ENCODE measurements at regions not wholly inside any gene's neighbourhood (a gene's known extent, or its start where the extent isn't known, plus 50 kb on each side); places are given as distances from the start of the nearest gene placed in this dataset.

DNA sequence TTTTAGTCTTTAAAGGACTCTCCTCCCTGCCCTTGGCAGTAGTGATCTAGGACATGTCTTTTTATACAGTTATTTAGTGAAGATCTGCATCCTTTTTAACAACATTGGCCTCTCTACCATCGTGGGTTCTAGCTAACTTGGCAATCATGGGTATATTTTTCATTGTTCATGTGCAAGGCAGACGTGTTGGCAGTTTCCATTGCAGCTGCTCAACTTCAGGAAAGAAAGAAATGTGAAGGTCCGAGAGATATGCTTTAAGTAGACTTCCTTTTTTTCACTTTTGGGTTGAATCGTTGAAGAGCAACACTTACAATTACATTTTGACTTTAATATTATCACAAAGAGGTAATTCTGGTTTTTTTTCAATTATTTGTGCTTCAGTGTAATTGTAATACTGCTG, 172.6 kb downstream of the SATB1 start:
- TF ChIP-seq, protein P1, sequence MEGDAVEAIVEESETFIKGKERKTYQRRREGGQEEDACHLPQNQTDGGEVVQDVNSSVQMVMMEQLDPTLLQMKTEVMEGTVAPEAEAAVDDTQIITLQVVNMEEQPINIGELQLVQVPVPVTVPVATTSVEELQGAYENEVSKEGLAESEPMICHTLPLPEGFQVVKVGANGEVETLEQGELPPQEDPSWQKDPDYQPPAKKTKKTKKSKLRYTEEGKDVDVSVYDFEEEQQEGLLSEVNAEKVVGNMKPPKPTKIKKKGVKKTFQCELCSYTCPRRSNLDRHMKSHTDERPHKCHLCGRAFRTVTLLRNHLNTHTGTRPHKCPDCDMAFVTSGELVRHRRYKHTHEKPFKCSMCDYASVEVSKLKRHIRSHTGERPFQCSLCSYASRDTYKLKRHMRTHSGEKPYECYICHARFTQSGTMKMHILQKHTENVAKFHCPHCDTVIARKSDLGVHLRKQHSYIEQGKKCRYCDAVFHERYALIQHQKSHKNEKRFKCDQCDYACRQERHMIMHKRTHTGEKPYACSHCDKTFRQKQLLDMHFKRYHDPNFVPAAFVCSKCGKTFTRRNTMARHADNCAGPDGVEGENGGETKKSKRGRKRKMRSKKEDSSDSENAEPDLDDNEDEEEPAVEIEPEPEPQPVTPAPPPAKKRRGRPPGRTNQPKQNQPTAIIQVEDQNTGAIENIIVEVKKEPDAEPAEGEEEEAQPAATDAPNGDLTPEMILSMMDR (IDR thresholded peaks at IDR 0.05; ENCODE audit: unreplicated experiment), result no peak
- Mint-ChIP-seq H3K4me3 (ENCODE audit: low read depth) (no peak overlapping the region), H3K9me3 (ENCODE audit: low read depth) (no peaks in the 10 kb centered on the region), H3K27ac (no peak overlapping the region), H3K4me1 (ENCODE audit: low read depth) (peaks cover 6% of the 10 kb centered on the region), H3K36me3 (ENCODE audit: insufficient read depth) (no peaks in the 10 kb centered on the region), H3K27me3 (no peaks in the 10 kb centered on the region)
- no peak for DNase-seq (ENCODE audit: low spot score, unreplicated experiment)

DNA sequence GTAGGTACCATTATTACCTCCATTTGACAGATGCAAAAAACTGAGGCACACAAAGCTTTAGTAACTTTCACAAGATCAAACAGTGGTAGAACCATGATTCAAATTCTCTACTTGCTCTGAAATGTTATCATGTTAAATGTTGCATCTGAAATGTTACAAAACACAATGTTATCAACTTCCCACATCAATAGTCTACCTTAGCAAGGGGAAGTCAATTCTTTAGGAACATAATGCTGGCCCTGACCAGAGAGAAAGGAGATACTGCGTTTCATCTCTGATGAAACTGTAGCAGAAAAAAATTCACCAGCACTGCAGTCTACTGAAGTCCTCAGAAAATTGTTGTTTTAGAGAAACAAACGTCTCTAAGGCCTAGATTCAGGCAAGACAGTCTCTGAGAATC, 174.1 kb downstream of the SATB1 start:
- Mint-ChIP-seq H3K27ac (no peak overlapping the region), H3K4me3 (ENCODE audit: low read depth) (no peak overlapping the region), H3K27me3 (no peaks in the 10 kb centered on the region), H3K9me3 (ENCODE audit: low read depth) (no peaks in the 10 kb centered on the region), H3K4me1 (ENCODE audit: low read depth) (peaks cover 17% of the 10 kb centered on the region), H3K36me3 (ENCODE audit: insufficient read depth) (no peaks in the 10 kb centered on the region)
- DNase-seq (ENCODE audit: low spot score, unreplicated experiment), result no peak
- TF ChIP-seq, protein P1 (IDR thresholded peaks at IDR 0.05; ENCODE audit: unreplicated experiment), result no peak

DNA sequence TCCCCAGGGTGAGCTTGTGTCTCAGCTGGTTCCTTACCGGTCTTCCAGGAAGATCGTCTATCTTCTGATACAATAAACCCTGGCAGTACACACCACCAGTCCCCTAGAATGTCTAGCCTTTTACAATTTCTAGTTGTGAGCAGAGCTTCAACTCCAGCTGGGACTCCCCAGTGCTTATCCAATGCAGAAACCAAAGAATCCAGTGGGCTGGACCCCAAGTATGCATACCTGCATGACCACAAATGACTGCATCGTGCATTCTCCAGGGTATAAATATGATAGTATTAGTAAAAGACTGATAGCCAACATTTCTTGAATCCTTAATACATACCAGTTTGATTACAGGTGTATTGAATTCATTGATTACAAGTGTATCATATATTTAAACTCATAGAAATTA, 176.0 kb downstream of the SATB1 start:
- Mint-ChIP-seq H3K9me3 (ENCODE audit: low read depth) (no peaks in the 10 kb centered on the region), H3K36me3 (ENCODE audit: insufficient read depth) (no peaks in the 10 kb centered on the region), H3K27ac (no peak overlapping the region), H3K27me3 (no peaks in the 10 kb centered on the region), H3K4me3 (ENCODE audit: low read depth) (no peak overlapping the region), H3K4me1 (ENCODE audit: low read depth) (peaks cover 20% of the 10 kb centered on the region)
- DNase-seq (ENCODE audit: low spot score, unreplicated experiment), result no peak
- TF ChIP-seq, protein P1 (IDR thresholded peaks at IDR 0.05; ENCODE audit: unreplicated experiment), result no peak

DNA sequence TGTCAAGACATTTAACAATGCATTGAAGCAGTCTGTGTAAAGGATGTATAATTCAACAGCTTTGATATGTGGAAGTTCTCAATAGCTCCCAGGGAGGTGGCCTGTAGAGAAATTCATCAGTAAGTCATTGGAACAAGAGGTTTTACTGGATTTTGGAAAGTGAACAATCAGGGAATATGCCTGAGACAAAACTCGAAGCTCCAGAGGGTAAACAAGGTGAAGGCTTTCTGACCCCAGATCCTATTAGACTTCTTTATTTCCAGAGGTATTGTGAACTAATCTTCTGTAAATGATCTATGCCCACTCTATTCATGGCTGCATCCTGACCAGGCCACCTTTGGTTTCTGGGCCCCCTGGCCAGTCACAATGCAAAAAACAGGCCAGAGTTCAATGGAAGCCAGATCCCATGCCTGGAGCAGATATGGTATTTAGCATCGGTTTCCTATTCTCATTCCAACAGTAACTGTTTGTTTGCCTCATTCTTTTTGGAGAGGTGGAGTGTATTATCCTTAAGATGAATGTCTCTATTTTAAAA, 177.3 kb downstream of the SATB1 start:
- TF ChIP-seq, protein P1 (IDR thresholded peaks at IDR 0.05; ENCODE audit: unreplicated experiment), result no peak
- no peaks in the 10 kb centered on the region for H3K27me3 Mint-ChIP-seq
- H3K4me1 Mint-ChIP-seq (ENCODE audit: low read depth), result peaks cover 20% of the 10 kb centered on the region
- no peak for DNase-seq (ENCODE audit: low spot score, unreplicated experiment)
- H3K36me3 Mint-ChIP-seq (ENCODE audit: insufficient read depth), result no peaks in the 10 kb centered on the region
- peak overlapping the region; percentile 26 for H3K27ac Mint-ChIP-seq
- H3K4me3 Mint-ChIP-seq (ENCODE audit: low read depth), result no peak overlapping the region
- H3K9me3 Mint-ChIP-seq (ENCODE audit: low read depth), result no peaks in the 10 kb centered on the region

DNA sequence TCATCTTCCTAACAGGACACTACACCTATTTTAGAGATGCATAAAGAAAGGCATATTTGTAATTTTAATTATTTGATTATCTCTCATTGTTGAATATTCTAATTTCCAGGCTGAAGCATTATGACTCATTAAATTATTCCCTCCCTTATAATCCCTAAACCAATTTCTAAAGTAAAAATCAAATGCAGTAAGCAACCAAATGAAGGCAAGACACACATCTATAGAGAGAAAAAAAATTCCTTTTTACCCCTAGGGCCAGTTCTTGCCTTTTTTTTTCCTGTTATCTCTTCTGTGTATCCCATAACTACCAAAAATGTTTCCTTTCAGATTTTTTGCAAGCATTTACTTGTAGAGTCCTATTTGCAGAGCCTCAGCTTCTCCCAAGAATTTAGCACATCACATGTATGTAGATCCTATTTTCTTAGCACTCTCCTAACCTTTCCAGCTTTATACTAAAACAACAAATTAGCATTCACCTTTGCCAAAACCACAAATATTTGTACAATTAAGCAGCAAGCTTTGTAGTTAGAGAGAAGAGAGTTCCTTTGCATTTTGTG, 177.9 kb downstream of the SATB1 start:
- H3K27ac Mint-ChIP-seq, result peak overlapping the region; percentile 26
- H3K9me3 Mint-ChIP-seq (ENCODE audit: low read depth), result no peaks in the 10 kb centered on the region
- no peak overlapping the region for H3K4me3 Mint-ChIP-seq (ENCODE audit: low read depth)
- no peak for DNase-seq (ENCODE audit: low spot score, unreplicated experiment)
- peaks cover 20% of the 10 kb centered on the region for H3K4me1 Mint-ChIP-seq (ENCODE audit: low read depth)
- TF ChIP-seq, protein P1 (IDR thresholded peaks at IDR 0.05; ENCODE audit: unreplicated experiment), result no peak
- no peaks in the 10 kb centered on the region for H3K27me3 Mint-ChIP-seq
- H3K36me3 Mint-ChIP-seq (ENCODE audit: insufficient read depth), result no peaks in the 10 kb centered on the region

Data from progenitor cell of endocrine pancreas (in vitro differentiated cells).